ENCODE measurements at regions not wholly inside any gene's neighbourhood (a gene's known extent, or its start where the extent isn't known, plus 50 kb on each side); places are given as distances from the start of the nearest gene placed in this dataset.

- TF ChIP-seq POLR2AphosphoS5 (IDR thresholded peaks at IDR 0.05) (no peak), POLR2A (IDR thresholded peaks at IDR 0.05) (no peak), EP300 (IDR thresholded peaks at IDR 0.05) (no peak)
- TF ChIP-seq, protein P1, sequence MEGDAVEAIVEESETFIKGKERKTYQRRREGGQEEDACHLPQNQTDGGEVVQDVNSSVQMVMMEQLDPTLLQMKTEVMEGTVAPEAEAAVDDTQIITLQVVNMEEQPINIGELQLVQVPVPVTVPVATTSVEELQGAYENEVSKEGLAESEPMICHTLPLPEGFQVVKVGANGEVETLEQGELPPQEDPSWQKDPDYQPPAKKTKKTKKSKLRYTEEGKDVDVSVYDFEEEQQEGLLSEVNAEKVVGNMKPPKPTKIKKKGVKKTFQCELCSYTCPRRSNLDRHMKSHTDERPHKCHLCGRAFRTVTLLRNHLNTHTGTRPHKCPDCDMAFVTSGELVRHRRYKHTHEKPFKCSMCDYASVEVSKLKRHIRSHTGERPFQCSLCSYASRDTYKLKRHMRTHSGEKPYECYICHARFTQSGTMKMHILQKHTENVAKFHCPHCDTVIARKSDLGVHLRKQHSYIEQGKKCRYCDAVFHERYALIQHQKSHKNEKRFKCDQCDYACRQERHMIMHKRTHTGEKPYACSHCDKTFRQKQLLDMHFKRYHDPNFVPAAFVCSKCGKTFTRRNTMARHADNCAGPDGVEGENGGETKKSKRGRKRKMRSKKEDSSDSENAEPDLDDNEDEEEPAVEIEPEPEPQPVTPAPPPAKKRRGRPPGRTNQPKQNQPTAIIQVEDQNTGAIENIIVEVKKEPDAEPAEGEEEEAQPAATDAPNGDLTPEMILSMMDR (IDR thresholded peaks at IDR 0.05): no peak
Measured at GRCh38 chr4:116202524-116202923, 882.9 kb downstream of the TRAM1L1 start.
